A549 (cell line): ENCODE measurements at regions not wholly inside any gene's neighbourhood (a gene's known extent, or its start where the extent isn't known, plus 50 kb on each side); places are given as distances from the start of the nearest gene placed in this dataset.

Source experiments
- ATAC-seq, 2 experiments: fragments of 200-7000 bp in 1 of 2; fragments of >200 bp in 1 of 2; cut with Nextera tagmentation in 1 of 2; cut with Tn5 transposase in 1 of 2; 3 replicates each; pipeline versions ENCODE4 v1.8.0 to v1.9.1; 2018 to 2020; ENCODE audit warnings: mild to moderate bottlenecking in 1 of 2, moderate library complexity in 1 of 2
- CTCF ChIA-PET: fragments of 300-600 bp; sonication (Branson Sonifier 250); formaldehyde crosslinking; extraction: SDS; loops from one replicate; lab custom pipeline; 2021; ENCODE audit warnings: antibody characterized with exemption, inconsistent platforms; lab: Yijun Ruan, JAX
- POLR2A ChIA-PET: fragments of 350-600 bp; formaldehyde crosslinking; extraction: SDS; loops from one replicate; lab custom pipeline; 2021; ENCODE audit warnings: antibody characterized with exemption, inconsistent platforms; lab: Yijun Ruan, JAX
- DNase-seq, 2 experiments: peaks; one replicate each; pipeline versions ENCODE4 v3.0.0 to v3.0.0-alpha.2; 2011 to 2016; ENCODE audit warnings: low read depth in 1 of 2, low spot score in 1 of 2
- FAIRE-seq: peaks from 2 replicates; lab custom pipeline; 2011; peaks lifted over from hg19 to GRCh38; lab: Jason Lieb, UNC
- H3K27ac ChIP-seq, 2 experiments: fragments of >200 bp; sonication (Bioruptor Twin); formaldehyde crosslinking; 3 replicates each; pipeline ENCODE4 v1.5.1; 2016 to 2017
- H3K4me1 ChIP-seq: fragments of >200 bp; sonication (Bioruptor Twin); formaldehyde crosslinking; 3 replicates; pipeline ENCODE4 v1.6.1; 2016
- H3K4me2 ChIP-seq: fragments of >200 bp; sonication (Bioruptor Twin); formaldehyde crosslinking; 3 replicates; pipeline ENCODE4 v1.6.1; 2016
- H3K4me3 ChIP-seq: fragments of >200 bp; sonication (Bioruptor Twin); formaldehyde crosslinking; 3 replicates; pipeline ENCODE4 v1.5.1; 2016
- H3K9me3 ChIP-seq: fragments of >200 bp; sonication (Bioruptor Twin); formaldehyde crosslinking; 3 replicates; pipeline ENCODE4 v1.6.1; 2016
- ATOH8 ChIP-seq: fragments of 250-450 bp; sonication (Bioruptor Pico); IDR thresholded peaks from 2 replicates; pipeline ENCODE4 v1.5.0; 2020; ENCODE audit warnings: low read depth, mild to moderate bottlenecking, moderate library complexity
- BCL3 ChIP-seq: fragments of >200 bp; sonication (Bioruptor Twin); formaldehyde crosslinking; IDR thresholded peaks from 3 replicates; pipeline ENCODE4 v1.6.1; 2016
- CEBPB ChIP-seq, 2 experiments: fragments of >200 bp in 1 of 2; sonication (Bioruptor Twin) in 1 of 2; formaldehyde crosslinking in 1 of 2; IDR thresholded peaks; 2 replicates each; pipeline ENCODE4 v1.6.1; 2012 to 2016
- CHD4 ChIP-seq: fragments of 200-600 bp; sonication (generic); IDR thresholded peaks from 2 replicates; pipeline ENCODE4 v1.6.1; 2016; ENCODE audit warnings: antibody characterized with exemption, mild to moderate bottlenecking, borderline replicate concordance
- E2F6 ChIP-seq: IDR thresholded peaks from 2 replicates; pipeline ENCODE4 v1.6.1; 2012; ENCODE audit warnings: low read depth, borderline replicate concordance
- EP300 ChIP-seq, 2 experiments: fragments of >200 bp; sonication (Bioruptor Twin); formaldehyde crosslinking; IDR thresholded peaks; 2 replicates in 1 of 2; 3 replicates in 1 of 2; pipeline ENCODE4 v1.6.1; 2016 to 2017
- ESRRA ChIP-seq: fragments of 150-350 bp; IDR thresholded peaks from 2 replicates; pipeline ENCODE4 v1.6.1; 2014; ENCODE audit warnings: mild to moderate bottlenecking, low read length, borderline replicate concordance
- FOSL2 ChIP-seq, 2 experiments: fragments of 450-650 bp in 1 of 2; fragments of >200 bp in 1 of 2; sonication (Bioruptor Twin) in 1 of 2; formaldehyde crosslinking; IDR thresholded peaks; 2 replicates each; pipeline versions ENCODE4 v1.5.0 to v1.6.1; 2016 to 2020; ENCODE audit warnings: mild to moderate bottlenecking in 1 of 2, moderate library complexity in 1 of 2
- GATA3 ChIP-seq: IDR thresholded peaks from 2 replicates; pipeline ENCODE4 v1.6.1; 2012; ENCODE audit warnings: borderline replicate concordance
- HEYL ChIP-seq: fragments of 250-450 bp; sonication (Bioruptor Pico); IDR thresholded peaks from 2 replicates; pipeline ENCODE4 v1.8.0; 2021; ENCODE audit warnings: mild to moderate bottlenecking, moderate library complexity
- HMGXB4 ChIP-seq: fragments of 250-450 bp; sonication (Bioruptor Pico); IDR thresholded peaks from 2 replicates; pipeline ENCODE4 v1.5.0; 2021; ENCODE audit warnings: mild to moderate bottlenecking, moderate library complexity, borderline replicate concordance
- HOXA7 ChIP-seq: fragments of 250-450 bp; sonication (Bioruptor Pico); IDR thresholded peaks from 2 replicates; pipeline ENCODE4 v1.5.0; 2020; ENCODE audit warnings: mild to moderate bottlenecking, moderate library complexity
- JUN ChIP-seq, 2 experiments: fragments of >200 bp; sonication (Bioruptor Twin); formaldehyde crosslinking; IDR thresholded peaks; 2 replicates in 1 of 2; 3 replicates in 1 of 2; pipeline ENCODE4 v1.6.1; 2016 to 2017
- JUNB ChIP-seq: fragments of >200 bp; sonication (Bioruptor Twin); formaldehyde crosslinking; IDR thresholded peaks from 2 replicates; pipeline ENCODE4 v1.6.1; 2016
- MYC ChIP-seq: IDR thresholded peaks from 2 replicates; pipeline ENCODE4 v1.6.1; 2012; ENCODE audit warnings: mild to moderate bottlenecking, inconsistent platforms, low read length, improper control_type of control experiment, borderline replicate concordance
- NPAS2 ChIP-seq: fragments of 250-450 bp; sonication (Bioruptor Pico); IDR thresholded peaks from 2 replicates; pipeline ENCODE4 v1.8.0; 2022; ENCODE audit warnings: mild to moderate bottlenecking, moderate library complexity, borderline replicate concordance
- PHF8 ChIP-seq: fragments of 200-600 bp; sonication (generic); IDR thresholded peaks from 2 replicates; pipeline ENCODE4 v1.6.1; 2016; ENCODE audit warnings: low read depth, mild to moderate bottlenecking, antibody characterized with exemption, moderate library complexity, borderline replicate concordance
- POLR2A ChIP-seq: IDR thresholded peaks from 2 replicates; pipeline ENCODE4 v1.6.1; 2012; ENCODE audit warnings: mild to moderate bottlenecking, low read length
- RAD21 ChIP-seq, 2 experiments: fragments of >200 bp in 1 of 2; sonication (Bioruptor Twin) in 1 of 2; formaldehyde crosslinking in 1 of 2; IDR thresholded peaks in 1 of 2; conservative IDR thresholded peaks in 1 of 2; 2 replicates in 1 of 2; 3 replicates in 1 of 2; pipeline ENCODE4 v1.6.1; 2012 to 2018; ENCODE audit warnings: inconsistent platforms in 1 of 2
- REST ChIP-seq: fragments of 200-600 bp; sonication (generic); IDR thresholded peaks from 2 replicates; pipeline ENCODE4 v1.6.1; 2016; ENCODE audit warnings: antibody characterized with exemption, mild to moderate bottlenecking, moderate library complexity
- SMC3 ChIP-seq: fragments of >200 bp; sonication (Bioruptor Twin); formaldehyde crosslinking; IDR thresholded peaks from 3 replicates; pipeline ENCODE4 v1.6.1; 2018; ENCODE audit warnings: inconsistent platforms
- SREBF2 ChIP-seq: fragments of 450-650 bp; IDR thresholded peaks from 2 replicates; pipeline ENCODE4 v1.6.1; 2014; ENCODE audit warnings: mild to moderate bottlenecking, moderate library complexity
- TFCP2L1 ChIP-seq: fragments of 250-450 bp; sonication (Bioruptor Pico); IDR thresholded peaks from 2 replicates; pipeline ENCODE4 v1.5.0; 2021; ENCODE audit warnings: mild to moderate bottlenecking
- TP53 ChIP-seq: fragments of 250-450 bp; sonication (Bioruptor Pico); IDR thresholded peaks from 2 replicates; pipeline ENCODE4 v1.5.0; 2021; ENCODE audit warnings: mild to moderate bottlenecking, moderate library complexity
- USF2 ChIP-seq: fragments of 450-650 bp; IDR thresholded peaks from 2 replicates; pipeline ENCODE4 v1.6.1; 2014; ENCODE audit warnings: antibody characterized with exemption
- ZC3H11A ChIP-seq: fragments of 450-650 bp; IDR thresholded peaks from 2 replicates; pipeline ENCODE4 v1.6.1; 2014; ENCODE audit warnings: antibody characterized with exemption, mild to moderate bottlenecking
- ZNF302 ChIP-seq: fragments of 250-450 bp; sonication (Bioruptor Pico); IDR thresholded peaks from 2 replicates; pipeline ENCODE4 v1.9.0; 2021; ENCODE audit warnings: inconsistent platforms, mild to moderate bottlenecking, moderate library complexity
- ZSCAN20 ChIP-seq: fragments of 250-450 bp; sonication (Bioruptor Pico); IDR thresholded peaks from 2 replicates; pipeline ENCODE4 v1.8.0; 2022; ENCODE audit warnings: mild to moderate bottlenecking, moderate library complexity
- WGBS: methylation state at CpG from one replicate; pipeline ENCODE4 v1.1.6; 2017; ENCODE audit errors: missing lambda C conversion rate; 5-methylcytosine and 5-hydroxymethylcytosine counted together

GRCh38 chrX:64792598-64793337, 183.5 kb downstream of the ZC4H2 start:
- Histone ChIP-seq H3K4me1 (no peaks in the 10 kb centered on the region), H3K9me3 (no peaks in the 10 kb centered on the region), H3K4me2 (no peak overlapping the region), H3K27ac (no peak overlapping the region), H3K4me3 (no peak overlapping the region)
- ChIA-PET CTCF (no interaction called here), POLR2A (no interaction called here)
- DNase-seq (no peak), ATAC-seq (no peak), FAIRE-seq (no peak)
- TF ChIP-seq CEBPB (IDR thresholded peaks at IDR 0.05) (no peak), BCL3 (no peak), POLR2A (no peak), ZSCAN20 (CRISPR knock-in tag) (no peak), TP53 (CRISPR knock-in tag) (no peak), EP300 (IDR thresholded peaks at IDR 0.05) (no peak), NPAS2 (no peak), PHF8 (no peak), HEYL (no peak), SREBF2 (no peak), USF2 (no peak), HOXA7 (CRISPR knock-in tag) (no peak), E2F6 (no peak)

GRCh38 chrX:64782923-64783322, 193.3 kb downstream of the ZC4H2 start:
- 13% methylated on average over 5 of the region's 5 CpGs for WGBS
- Histone ChIP-seq H3K27ac (no peak overlapping the region), H3K4me1 (no peaks in the 10 kb centered on the region), H3K9me3 (no peaks in the 10 kb centered on the region), H3K4me2 (no peak overlapping the region), H3K4me3 (no peak overlapping the region)
- FAIRE-seq = no peak
- DNase-seq = no peak
- POLR2A ChIA-PET = no interaction called here
- no peak for ATAC-seq
- CTCF ChIA-PET = no interaction called here
- TF ChIP-seq ZNF302 (CRISPR knock-in tag) (no peak), REST (no peak), HMGXB4 (CRISPR knock-in tag) (no peak), TFCP2L1 (no peak), POLR2A (no peak), JUN (IDR thresholded peaks at IDR 0.05) (no peak), CHD4 (no peak), RAD21 (conservative IDR thresholded peaks at IDR 0.05 in 1 of 2, IDR thresholded peaks at IDR 0.05 in 1 of 2) (no peak), USF2 (no peak), FOSL2 (IDR thresholded peaks at IDR 0.05) (no peak), FOSL2 (CRISPR knock-in tag; IDR thresholded peaks at IDR 0.05) (no peak), ZC3H11A (no peak), SMC3 (no peak), JUNB (no peak), MYC (no peak), ESRRA (no peak), SREBF2 (no peak), ATOH8 (CRISPR knock-in tag) (no peak), GATA3 (no peak), CEBPB (IDR thresholded peaks at IDR 0.05) (no peak)
